WI38 (cell line): ENCODE measurements at regions not wholly inside any gene's neighbourhood (a gene's known extent, or its start where the extent isn't known, plus 50 kb on each side); places are given as distances from the start of the nearest gene placed in this dataset.

ENCODE experiments used
- H3K4me3 ChIP-seq: 2 replicates; pipeline ENCODE4 v1.5.1; 2011; ENCODE audit warnings: low read depth, mild to moderate bottlenecking, control low read depth, low read length
- CTCF ChIP-seq: IDR thresholded peaks from 2 replicates; pipeline ENCODE4 v1.5.1; 2012; ENCODE audit warnings: low read depth, mild to moderate bottlenecking, control low read depth, low read length

- H3K4me3 ChIP-seq = no peak overlapping the region
- no peak for TF ChIP-seq CTCF
Measured at GRCh38 chr5:8686707-8687106, 817.8 kb downstream of the MTRR start.

- no peak for TF ChIP-seq CTCF
- H3K4me3 ChIP-seq = no peak overlapping the region
Measured at GRCh38 chr5:8689773-8690172, 820.8 kb downstream of the MTRR start.

GRCh38 chr5:8691221-8691620 is 822.3 kb downstream of the MTRR start:
- H3K4me3 ChIP-seq = no peak overlapping the region
- TF ChIP-seq CTCF = no peak

GRCh38 chr5:8693341-8693844 is 824.4 kb downstream of the MTRR start:
- no peak overlapping the region for H3K4me3 ChIP-seq
- TF ChIP-seq CTCF = no peak

- no peak for TF ChIP-seq CTCF
Measured at GRCh38 chr5:8694545-8694944, 825.6 kb downstream of the MTRR start.

GRCh38 chr5:8695902-8696845 is 827.2 kb downstream of the MTRR start:
- no peak overlapping the region for H3K4me3 ChIP-seq
- TF ChIP-seq CTCF = no peak

More at GRCh38 chr5:8694545-8694944, 825.6 kb downstream of the MTRR start:
- H3K4me3 ChIP-seq = no peak overlapping the region

- TF ChIP-seq CTCF = no peak
- H3K4me3 ChIP-seq = peak overlapping the region; percentile 26; the same call in 1 of the 2 replicates
Measured at GRCh38 chr5:8700222-8700621, 831.3 kb downstream of the MTRR start.
